ENCODE measurements at regions not wholly inside any gene's neighbourhood (a gene's known extent, or its start where the extent isn't known, plus 50 kb on each side); places are given as distances from the start of the nearest gene placed in this dataset.

- H3K27ac ChIP-seq (ENCODE audit: low read depth, low read length) = no peak overlapping the region
- no peak overlapping the region for H3K9ac ChIP-seq (ENCODE audit: extremely low read depth, low read length, poor library complexity, severe bottlenecking)
- peaks cover 15% of the 10 kb centered on the region for H3K9me3 Mint-ChIP-seq
- H3K27me3 ChIP-seq (ENCODE audit: control insufficient read depth, insufficient read depth, low read length, poor library complexity, severe bottlenecking) = no peaks in the 10 kb centered on the region
- no peaks in the 10 kb centered on the region for H3K36me3 ChIP-seq (ENCODE audit: control insufficient read depth, insufficient read depth, low read length)
- H3K27ac Mint-ChIP-seq = no peak overlapping the region
- H3K4me1 Mint-ChIP-seq = peaks cover 10% of the 10 kb centered on the region
- H3K4me3 Mint-ChIP-seq = no peak overlapping the region
- H3K9me3 ChIP-seq (ENCODE audit: control insufficient read depth, low read length) = peaks cover 20% of the 10 kb centered on the region
- TF ChIP-seq CTCF (conservative IDR thresholded peaks at IDR 0.05) = no peak
- DNase-seq = no peak
- 87 to 100% methylated on average over 1 of the region's 1 CpG for WGBS, 2 experiments (ENCODE audit: insufficient coverage in 1 of 2, insufficient read length in 1 of 2)
- no peaks in the 10 kb centered on the region for H3K4me1 ChIP-seq (ENCODE audit: control insufficient read depth, insufficient read depth, low read length)
- H3K27me3 Mint-ChIP-seq (ENCODE audit: insufficient read depth) = peaks cover 2% of the 10 kb centered on the region
- no peaks in the 10 kb centered on the region for H3K36me3 Mint-ChIP-seq (ENCODE audit: low read depth)
- H3K4me3 ChIP-seq (ENCODE audit: low read length) = no peak overlapping the region
These were observed 623.7 kb downstream of the PTPRU start for GRCh38 chr1:29860056-29860455.

- no peaks in the 10 kb centered on the region for H3K27me3 ChIP-seq (ENCODE audit: control insufficient read depth, insufficient read depth, low read length, poor library complexity, severe bottlenecking)
- peaks cover 2% of the 10 kb centered on the region for H3K27me3 Mint-ChIP-seq (ENCODE audit: insufficient read depth)
- no peak overlapping the region for H3K4me3 ChIP-seq (ENCODE audit: low read length)
- H3K36me3 ChIP-seq (ENCODE audit: control insufficient read depth, insufficient read depth, low read length) = no peaks in the 10 kb centered on the region
- no peak overlapping the region for H3K4me3 Mint-ChIP-seq
- TF ChIP-seq CTCF (conservative IDR thresholded peaks at IDR 0.05) = no peak
- 89 to 92% methylated on average over 2 to 9 of the region's 9 CpGs for WGBS, 2 experiments (ENCODE audit: insufficient coverage in 1 of 2, insufficient read length in 1 of 2)
- H3K9ac ChIP-seq (ENCODE audit: extremely low read depth, low read length, poor library complexity, severe bottlenecking) = no peak overlapping the region
- H3K27ac Mint-ChIP-seq = no peak overlapping the region
- no peak overlapping the region for H3K27ac ChIP-seq (ENCODE audit: low read depth, low read length)
- DNase-seq = no peak
- peaks cover 20% of the 10 kb centered on the region for H3K9me3 ChIP-seq (ENCODE audit: control insufficient read depth, low read length)
- no peaks in the 10 kb centered on the region for H3K36me3 Mint-ChIP-seq (ENCODE audit: low read depth)
- H3K4me1 ChIP-seq (ENCODE audit: control insufficient read depth, insufficient read depth, low read length) = no peaks in the 10 kb centered on the region
- peaks cover 15% of the 10 kb centered on the region for H3K9me3 Mint-ChIP-seq
- peaks cover 8% of the 10 kb centered on the region for H3K4me1 Mint-ChIP-seq
These were observed 622.8 kb downstream of the PTPRU start for GRCh38 chr1:29859126-29859525.

GRCh38 chr1:29858646-29859045, 622.3 kb downstream of the PTPRU start:
- H3K4me1 ChIP-seq (ENCODE audit: control insufficient read depth, insufficient read depth, low read length) = no peaks in the 10 kb centered on the region
- peaks cover 20% of the 10 kb centered on the region for H3K9me3 ChIP-seq (ENCODE audit: control insufficient read depth, low read length)
- peaks cover 2% of the 10 kb centered on the region for H3K27me3 Mint-ChIP-seq (ENCODE audit: insufficient read depth)
- TF ChIP-seq CTCF (conservative IDR thresholded peaks at IDR 0.05) = no peak
- peaks cover 8% of the 10 kb centered on the region for H3K4me1 Mint-ChIP-seq
- H3K9me3 Mint-ChIP-seq = peaks cover 15% of the 10 kb centered on the region
- no peak overlapping the region for H3K9ac ChIP-seq (ENCODE audit: extremely low read depth, low read length, poor library complexity, severe bottlenecking)
- H3K27ac Mint-ChIP-seq = no peak overlapping the region
- H3K36me3 Mint-ChIP-seq (ENCODE audit: low read depth) = no peaks in the 10 kb centered on the region
- DNase-seq = no peak
- 66 to 71% methylated on average over 4 to 5 of the region's 6 CpGs for WGBS, 2 experiments (ENCODE audit: insufficient coverage in 1 of 2, insufficient read length in 1 of 2)
- H3K36me3 ChIP-seq (ENCODE audit: control insufficient read depth, insufficient read depth, low read length) = no peaks in the 10 kb centered on the region
- H3K4me3 ChIP-seq (ENCODE audit: low read length) = no peak overlapping the region
- no peaks in the 10 kb centered on the region for H3K27me3 ChIP-seq (ENCODE audit: control insufficient read depth, insufficient read depth, low read length, poor library complexity, severe bottlenecking)
- H3K27ac ChIP-seq (ENCODE audit: low read depth, low read length) = no peak overlapping the region
- no peak overlapping the region for H3K4me3 Mint-ChIP-seq

All from endodermal cell (in vitro differentiated cells).